K562 (cell line): ENCODE measurements at regions not wholly inside any gene's neighbourhood (a gene's known extent, or its start where the extent isn't known, plus 50 kb on each side); places are given as distances from the start of the nearest gene placed in this dataset.

Experiments used
- ATAC-seq: fragments of 200-7000 bp; cut with Tn5 transposase; 3 replicates; pipeline ENCODE4 v1.9.1; 2020; ENCODE audit warnings: moderate library complexity
- BruUV-seq: library from RNA; stranded (reverse); fragments of 400-500 nt; replicated peaks from 2 replicates; lab custom pipeline; 2021; lab: Mats Ljungman, UMichigan
- CTCF ChIA-PET: fragments of 300-600 bp; formaldehyde crosslinking; extraction: SDS; loops from one replicate; lab custom pipeline; 2021; ENCODE audit warnings: low intra/inter-chr PET ratio; lab: Yijun Ruan, JAX
- POLR2A ChIA-PET: fragments of 300-600, 350-650 bp; sonication (Branson Sonifier 250); formaldehyde crosslinking; extraction: SDS; loops from one replicate; lab custom pipeline; 2021; ENCODE audit warnings: antibody characterized with exemption, inconsistent platforms; lab: Yijun Ruan, JAX
- DNase-seq, 4 experiments: peaks; one replicate each; pipeline versions ENCODE4 v3.0.0 to v3.0.0-alpha.2; 2011 to 2018; ENCODE audit warnings: low spot score in 3 of 4, mixed read lengths in 3 of 4; ENCODE audit errors: extremely low read depth in 1 of 4
- FAIRE-seq: peaks from 2 replicates; lab custom pipeline; 2011; peaks lifted over from hg19 to GRCh38; lab: Jason Lieb, UNC
- H2AFZ ChIP-seq: 2 replicates; pipeline ENCODE4 v1.6.0; 2011; ENCODE audit warnings: low read depth, low read length, control low read depth, inconsistent platforms
- H3K27ac ChIP-seq: fragments of 200-600 bp; 3 replicates; pipeline ENCODE4 v1.8.0; 2011; ENCODE audit warnings: low read depth, mild to moderate bottlenecking, control low read depth, inconsistent platforms, low read length, moderate library complexity, mixed read lengths; ENCODE audit errors: extremely low read depth
- H3K27me3 ChIP-seq, 2 experiments: fragments of 300-600 bp in 1 of 2; 2 replicates in 1 of 2; 3 replicates in 1 of 2; pipeline versions ENCODE4 v1.6.0 to v1.8.0; 2011; ENCODE audit warnings: inconsistent platforms in 2 of 2, low read length in 2 of 2, mild to moderate bottlenecking in 1 of 2, mixed read lengths in 1 of 2, moderate library complexity in 1 of 2; ENCODE audit not compliant: control insufficient read depth in 2 of 2, insufficient read depth in 2 of 2
- H3K36me3 ChIP-seq: fragments of 300-600 bp; 3 replicates; pipeline ENCODE4 v1.8.0; 2011; ENCODE audit warnings: mild to moderate bottlenecking, low read length, inconsistent platforms; ENCODE audit not compliant: control insufficient read depth, insufficient read depth
- H3K4me1 ChIP-seq, 2 experiments: fragments of 200-600 bp in 1 of 2; replicated peaks in 1 of 2; 2 replicates in 1 of 2; 3 replicates in 1 of 2; pipeline versions ENCODE4 v1.5.1 to v1.8.0; 2011; ENCODE audit warnings: inconsistent platforms in 2 of 2, low read length in 2 of 2, mild to moderate bottlenecking in 1 of 2, mixed read lengths in 1 of 2, moderate library complexity in 1 of 2; ENCODE audit not compliant: control insufficient read depth in 2 of 2, insufficient read depth in 2 of 2
- H3K4me2 ChIP-seq: 2 replicates; pipeline ENCODE4 v1.6.1; 2011; ENCODE audit warnings: low read length, control low read depth, inconsistent platforms, mixed read lengths; ENCODE audit not compliant: insufficient read depth
- H3K4me3 ChIP-seq: fragments of 200-600 bp; sonication (generic), shearing (Covaris generic); 2 replicates; pipeline ENCODE4 v1.5.1; 2016; ENCODE audit warnings: control low read depth, inconsistent platforms
- H3K79me2 ChIP-seq: fragments of 200-600 bp; 3 replicates; pipeline ENCODE4 v1.8.0; 2011; ENCODE audit warnings: low read length, inconsistent platforms; ENCODE audit not compliant: control insufficient read depth, insufficient read depth
- H3K9ac ChIP-seq, 2 experiments: 2 replicates each; pipeline versions ENCODE4 v1.6.0 to v1.6.1; 2011; ENCODE audit warnings: low read depth in 2 of 2, low read length in 2 of 2, control low read depth in 1 of 2, inconsistent platforms in 1 of 2, mild to moderate bottlenecking in 1 of 2, mixed read lengths in 1 of 2; ENCODE audit not compliant: insufficient read depth in 1 of 2
- H3K9me1 ChIP-seq: one replicate; pipeline ENCODE4 v1.6.0; 2011; ENCODE audit warnings: inconsistent platforms, mild to moderate bottlenecking, low read length, moderate library complexity; ENCODE audit not compliant: control insufficient read depth, insufficient read depth
- H3K9me3 ChIP-seq: replicated peaks from 2 replicates; pipeline ENCODE4 v1.5.1; 2011; ENCODE audit warnings: low read depth, low read length, inconsistent platforms; ENCODE audit not compliant: control insufficient read depth, insufficient read depth
- H4K20me1 ChIP-seq: replicated peaks from 2 replicates; pipeline ENCODE4 v1.6.1; 2011; ENCODE audit warnings: low read length, inconsistent platforms, mixed read lengths; ENCODE audit not compliant: control insufficient read depth, insufficient read depth
- MYBL2 ChIP-seq, 2 experiments: fragments of 450-650 bp in 1 of 2; sonication (generic) in 1 of 2; formaldehyde crosslinking in 1 of 2; IDR thresholded peaks; 2 replicates each; pipeline versions ENCODE4 v1.6.1 to v1.8.1; 2017 to 2022; ENCODE audit warnings: borderline replicate concordance in 1 of 2, inconsistent platforms in 1 of 2, low read depth in 1 of 2, mild to moderate bottlenecking in 1 of 2, missing genetic modification reagents in 1 of 2, moderate library complexity in 1 of 2
- ZBTB11 ChIP-seq, 3 experiments: fragments of 200-800 bp in 1 of 3; fragments of 250-450 bp in 1 of 3; fragments of 450-650 bp in 1 of 3; sonication (Bioruptor Pico) in 1 of 3; sonication (Bioruptor generic) in 1 of 3; formaldehyde crosslinking in 1 of 3; IDR thresholded peaks; 2 replicates each; pipeline versions ENCODE4 v1.6.1 to v1.8.0; 2016 to 2022; ENCODE audit warnings: mild to moderate bottlenecking in 2 of 3, missing genetic modification characterization in 2 of 3, missing compliant biosample characterization in 1 of 3, moderate library complexity in 1 of 3
- ZC3H4 ChIP-seq: sonication (generic); formaldehyde crosslinking; IDR thresholded peaks from 2 replicates; pipeline ENCODE4 v1.9.0; 2021; ENCODE audit warnings: missing genetic modification reagents, borderline replicate concordance
- ZNF197 ChIP-seq: fragments of 200-800 bp; sonication (Bioruptor generic); IDR thresholded peaks from 2 replicates; pipeline ENCODE4 v1.6.1; 2016; ENCODE audit warnings: low read depth, missing genetic modification characterization, missing compliant biosample characterization
- WGBS: fragments of 100-300 bp; shearing (Covaris generic); methylation state at CpG from one replicate; pipeline ENCODE4 v1.1.6; 2016; ENCODE audit warnings: low coverage, mixed read lengths; ENCODE audit not compliant: insufficient coverage; ENCODE audit errors: missing lambda C conversion rate; 5-methylcytosine and 5-hydroxymethylcytosine counted together
- in situ Hi-C: fragments of 300-500 bp; cut with MboI; formaldehyde crosslinking; loops from 4 replicates; pipeline ENCODE4 v1.15.0; 2018; ENCODE audit warnings: inconsistent platforms, mixed read lengths
- intact Hi-C: fragments of 100-400 bp; cut with micrococcal nuclease; formaldehyde crosslinking; loops from 2 replicates; pipeline ENCODE4 v1.14.2; 2022

GRCh38 chr1:106680776-106681344 is 375.6 kb upstream of the PRMT6 start (continued):
- TF ChIP-seq MYBL2 (IDR thresholded peaks at IDR 0.05; ENCODE audit: low read depth) (no peak), MYBL2 (CRISPR knock-in tag; IDR thresholded peaks at IDR 0.05; ENCODE audit: borderline replicate concordance) (no peak), ZC3H4 (CRISPR knock-in tag) (no peak)
- TF ChIP-seq, all 486 proteins: peak for 0

DNA sequence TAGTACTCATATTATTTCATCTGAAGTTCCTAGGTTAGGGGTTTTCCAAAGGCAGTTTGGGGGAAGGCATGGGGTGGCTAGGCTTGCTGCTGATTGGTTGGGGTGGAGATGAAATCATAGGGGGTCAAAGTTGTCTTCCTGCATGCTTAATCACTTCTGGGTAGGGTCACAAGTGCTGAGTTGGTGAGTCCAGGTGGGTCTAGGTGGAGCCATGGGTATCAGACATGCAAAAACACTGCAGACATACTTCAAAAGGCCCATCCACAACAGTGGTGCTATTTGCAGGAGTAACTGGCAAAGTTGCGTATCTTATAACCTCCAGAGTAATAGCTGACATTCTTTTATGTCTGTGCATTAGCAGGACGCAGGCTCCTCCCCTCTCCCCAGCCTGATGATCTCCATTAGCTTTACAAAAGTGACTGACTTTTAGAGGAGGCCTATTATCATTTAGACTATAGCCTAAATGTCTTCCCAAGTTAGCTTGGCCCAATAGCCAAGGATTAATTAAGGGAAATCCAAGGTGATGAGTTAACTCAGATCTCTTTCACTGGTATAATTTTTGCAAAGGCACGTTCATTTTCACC is 374.4 kb upstream of the PRMT6 start:
- Histone ChIP-seq H4K20me1 (no peaks in the 10 kb centered on the region), H3K27ac (no peak overlapping the region), H3K4me2 (no peak overlapping the region), H3K4me3 (no peak overlapping the region), H3K9me1 (no peaks in the 10 kb centered on the region), H2AFZ (no peak overlapping the region), H3K4me1 (no peaks in the 10 kb centered on the region), H3K9ac (no peak overlapping the region), H3K79me2 (no peaks in the 10 kb centered on the region), H3K36me3 (no peaks in the 10 kb centered on the region), H3K9me3 (no peaks in the 10 kb centered on the region), H3K27me3 (no peaks in the 10 kb centered on the region)
- ChIA-PET POLR2A (no interaction called here), CTCF (no interaction called here)
- intact Hi-C loops, result no loop called here
- BruUV-seq, result no TSS peak
- TF ChIP-seq ZBTB11 (CRISPR knock-in tag; IDR thresholded peaks at IDR 0.05), result peak in 1 of 3 experiments; percentile 59; a peak in 1 of 6 replicates
- no peak for TF ChIP-seq ZNF197 (CRISPR knock-in tag)
- no peak for ATAC-seq
- in situ Hi-C loops, result no loop called here
- WGBS, result 0% methylated on average over 3 of the region's 3 CpGs
- no peak for FAIRE-seq
- no peak for DNase-seq
